ENCODE measurements at regions not wholly inside any gene's neighbourhood (a gene's known extent, or its start where the extent isn't known, plus 50 kb on each side); places are given as distances from the start of the nearest gene placed in this dataset.

- in situ Hi-C loops (cut with HindIII; ENCODE audit: extremely low pct_ligation_motif_present, low pct_unique_long_range_greater_than_20kb) (no loop called here), intact Hi-C loops (cut with micrococcal nuclease; ENCODE audit: unreplicated experiment) (no loop called here)
- no TSS peak for BruUV-seq (replicated peaks)
- no peaks in the 10 kb centered on the region for H4K20me1 ChIP-seq (ENCODE audit: insufficient read depth, low read length)
- H2AFZ ChIP-seq (ENCODE audit: low read length), result no peak overlapping the region
- no peak for ATAC-seq
- no peak overlapping the region for H3K4me3 ChIP-seq (replicated peaks in 1 of 3; ENCODE audit: insufficient read depth in 1 of 3, low read depth in 2 of 3, low read length in 3 of 3)
- DNase-seq (ENCODE audit: low spot score), result no peak
- H3K4me1 ChIP-seq (ENCODE audit: insufficient read depth, low read length), result no peaks in the 10 kb centered on the region
- ChIA-PET POLR2A (no interaction called here), CTCF (ENCODE audit: low intra/inter-chr PET ratio, low total read pairs) (no interaction called here)
- no peaks in the 10 kb centered on the region for H3K9me3 ChIP-seq (ENCODE audit: low read length)
- no peaks in the 10 kb centered on the region; a peak in 1 of 5 replicates for H3K27me3 ChIP-seq (ENCODE audit: control insufficient read depth in 1 of 2, insufficient read depth in 2 of 2, low read length in 2 of 2)
- no peaks in the 10 kb centered on the region for H3K79me2 ChIP-seq (ENCODE audit: insufficient read depth, low read length)
- H3K9ac ChIP-seq (ENCODE audit: insufficient read depth, low read depth, low read length), result no peak overlapping the region
- H3K27ac ChIP-seq (ENCODE audit: extremely low read length, insufficient read depth, low read length), result no peak overlapping the region
- H3K36me3 ChIP-seq (replicated peaks in 1 of 2; ENCODE audit: control insufficient read depth in 1 of 2, insufficient read depth in 2 of 2, low read length in 2 of 2), result no peaks in the 10 kb centered on the region
- H3K4me2 ChIP-seq (ENCODE audit: low read depth, low read length), result no peak overlapping the region
- FAIRE-seq, result no peak
- WGBS (ENCODE audit: low lambda C conversion rate), result 50% methylated on average over 2 of the region's 2 CpGs
- TF ChIP-seq ZNF180 (CRISPR knock-in tag; IDR thresholded peaks at IDR 0.05; ENCODE audit: borderline replicate concordance, low read depth) (no peak), ZBTB49 (CRISPR knock-in tag; IDR thresholded peaks at IDR 0.05; ENCODE audit: borderline replicate concordance) (no peak), MYPOP (CRISPR knock-in tag; IDR thresholded peaks at IDR 0.05) (no peak), HDAC1 (CRISPR knock-in tag; IDR thresholded peaks at IDR 0.05) (no peak), ZFP36 (IDR thresholded peaks at IDR 0.05; ENCODE audit: borderline replicate concordance, low read depth, low read length, partially characterized antibody) (no peak), FUBP1 (CRISPR knock-in tag; IDR thresholded peaks at IDR 0.05; ENCODE audit: borderline replicate concordance) (no peak), NR3C1 (CRISPR knock-in tag; IDR thresholded peaks at IDR 0.05) (no peak), ZNF275 (CRISPR knock-in tag; IDR thresholded peaks at IDR 0.05; ENCODE audit: borderline replicate concordance) (no peak), SALL2 (CRISPR knock-in tag; IDR thresholded peaks at IDR 0.05) (no peak), HIC2 (CRISPR knock-in tag; IDR thresholded peaks at IDR 0.05; ENCODE audit: low read depth) (no peak), ZNF34 (CRISPR knock-in tag; IDR thresholded peaks at IDR 0.05; ENCODE audit: borderline replicate concordance) (no peak), IRF1 (CRISPR knock-in tag; IDR thresholded peaks at IDR 0.05; ENCODE audit: low read depth) (no peak)
Measured at GRCh38 chr7:96887426-96887825, 117.9 kb upstream of the DLX6 start.
